ENCODE measurements at regions not wholly inside any gene's neighbourhood (a gene's known extent, or its start where the extent isn't known, plus 50 kb on each side); places are given as distances from the start of the nearest gene placed in this dataset.

GRCh38 chr22:23522623-23523251, 57.4 kb downstream of the IGLL1 start:
- DNase-seq, result no peak

DNA sequence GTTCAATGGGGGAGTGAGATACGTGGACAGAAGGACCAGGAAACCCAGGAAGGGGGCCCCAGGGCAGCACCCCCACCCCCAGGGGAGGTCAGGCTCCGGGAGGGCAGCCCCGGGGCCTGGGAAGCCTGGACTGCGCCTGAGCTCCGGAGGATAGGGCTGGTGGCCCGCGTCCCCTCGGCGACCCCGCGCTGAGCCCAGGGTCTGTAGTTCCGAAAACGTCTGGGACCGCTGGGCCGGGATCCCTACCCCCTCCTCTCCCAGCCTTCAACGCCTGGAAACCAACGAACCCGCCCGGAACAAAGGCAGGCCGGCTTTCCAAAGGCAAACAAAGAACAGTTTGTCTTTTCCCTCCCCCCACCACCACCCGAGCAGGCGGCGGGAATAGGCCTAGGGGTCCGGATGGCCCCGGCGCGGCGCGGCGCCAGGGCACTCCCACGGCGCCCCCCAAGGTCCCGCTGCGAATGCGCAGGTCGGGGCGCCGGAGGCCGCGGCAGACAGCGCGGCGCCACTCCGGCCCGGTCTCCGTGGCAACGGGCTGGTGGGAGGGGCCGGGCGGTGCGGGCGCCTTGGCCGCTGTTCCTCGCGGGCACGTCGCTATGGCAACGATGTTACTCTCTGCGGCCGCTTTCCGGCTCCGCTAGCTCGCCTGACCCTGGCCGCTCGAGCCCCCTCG, 58.5 kb downstream of the IGLL1 start:
- DNase-seq, result peak; percentile 78

- no peak for DNase-seq
Measured at GRCh38 chr22:23520863-23521440, 59.1 kb downstream of the IGLL1 start.

DNA sequence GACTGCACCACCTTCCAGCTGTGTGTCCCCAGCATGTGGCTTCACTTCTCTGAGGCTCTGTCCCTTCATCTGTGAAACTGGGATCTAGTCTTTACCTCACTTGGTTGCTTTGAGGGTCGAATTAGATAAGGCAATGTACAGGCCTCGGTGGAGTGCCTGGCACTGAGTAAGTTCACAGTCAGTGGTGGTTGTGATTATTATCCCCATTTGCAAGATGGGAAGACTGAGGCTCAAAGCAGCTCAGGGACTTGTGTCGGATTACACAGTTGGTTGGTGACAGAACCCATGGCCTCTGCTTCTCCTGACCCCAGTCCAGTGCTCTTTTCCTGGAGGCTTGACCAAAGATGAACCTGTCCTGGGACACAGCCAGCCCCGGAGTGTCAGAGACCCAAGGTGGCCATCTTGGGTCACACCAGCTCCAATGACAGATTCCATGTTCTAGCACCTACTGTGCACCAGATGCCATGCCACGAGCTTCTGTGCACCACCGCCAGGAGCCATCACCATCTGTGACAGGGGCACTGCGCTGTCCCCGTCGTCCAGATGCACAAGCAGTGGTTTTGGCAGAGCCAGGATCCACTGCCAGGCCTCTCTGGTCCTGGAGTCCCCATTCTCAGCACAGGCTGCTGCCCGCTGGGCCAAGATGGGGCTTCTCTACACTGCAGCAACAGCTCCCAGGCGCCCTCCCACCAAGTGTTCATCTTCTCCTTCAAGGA, 60.5 kb downstream of the IGLL1 start:
- no peak for DNase-seq

DNA sequence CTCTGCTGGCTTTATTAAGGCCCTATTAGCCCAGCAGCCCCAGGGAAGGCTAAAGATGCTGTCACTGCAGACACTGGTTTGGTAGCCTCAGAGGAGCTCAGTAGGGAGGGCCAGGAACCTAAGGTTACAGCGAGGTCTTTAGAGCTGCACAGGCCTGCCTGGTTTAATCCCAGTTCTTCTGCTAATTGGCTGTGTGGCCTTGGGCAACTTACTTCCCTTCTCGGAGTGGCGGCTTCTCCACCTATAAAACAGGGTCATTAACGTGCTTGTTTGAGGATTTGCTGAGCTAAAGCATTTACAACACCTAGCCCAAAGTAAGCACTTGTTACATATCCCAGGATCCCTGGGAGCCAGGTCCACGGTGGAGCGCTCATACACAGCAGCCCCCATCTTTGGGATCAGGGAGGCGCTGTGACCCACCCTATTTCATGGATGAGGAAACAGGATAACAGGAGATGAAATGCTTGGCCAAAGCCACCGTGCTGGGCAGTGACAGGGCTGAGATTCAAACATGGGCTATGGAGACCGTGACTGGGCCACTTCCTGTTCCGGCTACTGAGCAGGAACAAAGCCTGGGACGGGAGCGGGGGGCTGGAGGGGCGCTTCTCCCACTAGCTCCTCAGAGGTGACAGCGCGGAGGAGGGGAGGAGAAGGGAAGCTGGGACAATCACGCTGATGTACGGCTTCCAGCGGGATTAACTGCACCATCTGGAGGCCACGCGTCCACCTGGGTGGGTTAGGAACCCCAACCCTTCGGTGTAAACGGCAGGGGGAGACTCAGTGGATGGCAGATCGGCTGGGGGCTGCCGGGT, 61.5 kb downstream of the IGLL1 start:
- no peak for DNase-seq

DNA sequence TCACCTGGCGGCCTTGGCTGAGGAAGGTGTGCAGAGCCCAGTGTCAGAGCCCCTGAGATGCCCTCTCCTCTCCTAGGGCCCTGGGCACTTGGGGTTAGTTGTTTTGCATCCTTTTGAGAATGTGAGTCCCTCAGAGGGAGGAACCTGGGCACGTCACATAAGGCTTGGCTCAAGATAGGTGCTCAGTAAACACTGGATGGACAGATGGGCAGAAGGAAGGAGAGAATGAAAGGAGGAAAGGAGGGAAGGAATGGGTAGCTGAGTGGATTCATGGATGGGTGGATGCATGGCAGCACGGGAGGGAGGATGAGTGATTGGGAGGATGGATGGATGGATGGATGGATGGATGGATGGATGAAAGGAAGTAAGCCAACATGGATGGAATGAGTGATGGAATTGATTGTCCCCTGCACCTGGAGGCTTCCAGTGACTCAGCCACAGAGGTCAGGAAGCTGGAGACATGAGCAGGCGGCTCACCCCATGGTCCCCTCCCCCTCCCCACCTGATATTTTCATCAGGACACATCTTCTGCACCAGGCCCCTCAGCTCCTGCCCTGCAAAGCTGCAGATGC, 62.2 kb downstream of the IGLL1 start:
- DNase-seq, result no peak

GRCh38 chr22:23516304-23516703, 63.8 kb downstream of the IGLL1 start:
- DNase-seq, result no peak

DNA sequence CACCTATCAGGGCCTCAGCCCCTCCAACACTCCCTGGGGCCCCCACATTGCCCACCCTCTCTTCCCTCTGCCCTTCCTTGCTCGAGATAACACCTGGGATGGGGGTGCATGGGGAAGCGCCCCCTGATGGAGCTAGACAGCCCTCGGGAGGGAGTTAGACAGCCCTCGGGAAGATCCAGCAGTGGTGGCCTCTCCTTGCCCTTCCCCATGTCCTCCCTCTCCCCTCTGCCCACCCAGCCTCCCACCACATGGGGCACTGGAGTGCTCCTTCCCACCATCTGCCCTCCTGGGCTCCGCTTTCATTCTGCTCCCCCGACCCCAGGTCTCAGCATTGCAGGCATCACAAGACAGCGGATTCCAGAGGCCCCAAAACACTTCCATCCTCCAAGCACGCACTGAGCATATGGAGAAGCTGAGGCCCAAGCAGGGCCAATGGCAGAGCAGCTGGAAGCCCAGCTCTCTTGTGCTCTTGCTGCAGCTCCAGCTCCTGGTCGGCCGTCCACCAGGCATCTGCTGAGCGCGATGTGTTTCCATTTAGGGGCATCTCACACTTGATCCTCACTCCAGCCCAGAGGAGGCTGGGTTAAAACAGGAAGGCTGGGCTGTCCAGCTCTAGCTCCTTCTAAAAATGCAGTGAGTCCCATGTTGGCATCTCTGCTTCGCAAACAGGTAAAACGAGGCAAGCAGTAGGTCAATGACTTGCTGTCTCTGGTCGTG, 65.6 kb downstream of the IGLL1 start:
- DNase-seq, result no peak

GRCh38 chr22:23513705-23514104, 66.4 kb downstream of the IGLL1 start:
- DNase-seq, result no peak

GRCh38 chr22:23513133-23513532, 67.0 kb downstream of the IGLL1 start:
- DNase-seq, result no peak

- DNase-seq, result no peak
Measured at GRCh38 chr22:23512721-23513120, 67.4 kb downstream of the IGLL1 start.

GRCh38 chr22:23512348-23512705, 67.8 kb downstream of the IGLL1 start:
- DNase-seq, result no peak

- DNase-seq, result no peak
Measured at GRCh38 chr22:23511627-23512347, 68.3 kb downstream of the IGLL1 start.

DNA sequence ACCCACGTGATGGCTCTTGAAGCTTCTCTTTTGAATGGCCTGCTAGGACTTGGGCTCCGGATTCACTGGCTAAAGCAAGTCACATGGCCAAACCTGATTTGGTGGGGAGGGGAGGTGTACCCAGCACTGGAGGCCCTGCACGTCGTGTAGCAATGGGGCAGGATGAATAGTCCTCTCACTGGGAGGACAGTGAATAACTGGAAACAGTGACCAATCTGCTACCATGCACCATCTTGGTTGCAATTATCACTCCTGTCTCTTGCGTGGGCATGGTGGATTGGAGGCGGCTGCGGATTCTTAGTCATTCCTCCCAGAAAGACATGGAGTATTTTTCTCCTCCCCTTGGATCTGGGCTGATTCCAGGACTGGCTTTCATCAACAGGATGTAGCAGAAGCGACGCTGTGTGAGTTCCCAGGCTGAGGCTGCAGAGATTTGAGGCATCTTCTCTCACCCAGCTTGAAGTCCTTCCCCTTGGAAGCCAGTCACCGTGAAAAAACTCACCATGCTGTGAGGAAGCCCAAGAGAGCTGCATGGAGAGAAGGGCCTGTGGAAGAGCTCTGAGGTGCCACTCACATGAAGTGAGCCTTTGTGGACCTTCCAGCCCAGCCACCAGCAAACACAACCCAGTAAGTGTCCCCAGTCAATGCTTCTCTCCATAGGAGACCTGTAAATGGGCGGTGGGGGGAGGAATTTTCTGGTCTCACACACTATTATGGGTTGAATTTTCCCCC, 70.4 kb downstream of the IGLL1 start:
- DNase-seq, result no peak

- no peak for DNase-seq
Measured at GRCh38 chr22:23504516-23504915, 75.6 kb downstream of the IGLL1 start.

DNA sequence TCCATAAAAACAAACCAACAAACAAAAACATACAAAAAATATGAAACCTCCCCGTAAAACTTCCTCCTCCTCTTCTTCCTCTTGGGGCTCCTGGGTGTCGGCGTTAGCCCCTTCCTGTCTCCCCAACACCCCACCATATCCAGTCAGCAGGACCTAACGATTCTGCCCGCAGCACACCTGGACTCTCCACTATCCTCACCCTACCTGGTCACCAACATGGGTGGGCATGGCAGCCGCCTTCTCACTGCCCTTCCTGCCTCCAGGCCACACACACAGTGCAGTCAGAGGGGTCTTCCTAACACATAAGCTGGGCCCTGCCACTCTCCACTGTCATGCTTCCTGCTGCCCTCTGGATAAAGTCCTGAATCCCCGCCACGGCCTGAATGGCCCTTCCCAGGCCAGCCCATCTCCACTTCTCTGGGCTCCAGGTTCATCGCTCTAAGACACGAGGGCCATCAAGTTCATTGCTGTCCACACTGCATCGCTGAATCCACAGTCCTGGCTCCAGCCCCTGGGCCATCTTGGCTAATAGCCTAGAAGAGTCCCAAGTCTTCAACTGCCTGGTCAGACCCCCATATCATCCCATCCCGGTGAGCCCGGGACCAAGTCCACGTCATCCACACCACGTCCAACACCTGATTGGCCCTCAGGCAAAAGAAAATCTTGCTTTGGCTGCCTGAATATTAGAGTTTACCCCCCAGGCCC, 76.2 kb downstream of the IGLL1 start:
- DNase-seq, result no peak

- no peak for DNase-seq
Measured at GRCh38 chr22:23503142-23503541, 76.9 kb downstream of the IGLL1 start.

- DNase-seq, result no peak
Measured at GRCh38 chr22:23501708-23502107, 78.4 kb downstream of the IGLL1 start.

DNA sequence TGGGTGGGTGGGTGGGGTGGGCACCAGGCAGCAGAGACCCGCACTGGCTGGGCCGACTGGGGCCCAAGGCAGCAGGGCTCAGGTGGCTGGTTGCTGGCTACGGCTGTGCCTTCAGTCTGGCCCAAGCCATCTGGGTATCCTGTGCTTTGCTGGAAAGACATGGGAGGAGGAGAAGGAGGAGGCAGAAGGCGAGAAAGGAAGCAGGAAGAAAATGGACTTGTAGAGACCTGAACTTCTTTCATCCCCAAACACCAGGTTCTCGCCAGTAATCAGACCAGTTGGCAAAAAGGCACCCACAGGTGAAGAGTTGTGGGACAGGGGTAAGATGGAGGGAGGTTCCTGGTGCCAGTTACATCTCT, 78.8 kb downstream of the IGLL1 start:
- DNase-seq, result no peak

Measured in activated CD4-positive, alpha-beta T cell treated with anti-CD3 and anti-CD28 coated beads, Interleukin-2, Interleukin-6, amounts not matched to agents 100 ng/mL and 50 ng/mL, durations not matched to agents 16 hours and 8 hours (primary cell).